ENCODE measurements at regions not wholly inside any gene's neighbourhood (a gene's known extent, or its start where the extent isn't known, plus 50 kb on each side); places are given as distances from the start of the nearest gene placed in this dataset.

GRCh38 chrX:1941321-1941720 is 326.5 kb downstream of the ASMT start:
- TF ChIP-seq, protein P1, sequence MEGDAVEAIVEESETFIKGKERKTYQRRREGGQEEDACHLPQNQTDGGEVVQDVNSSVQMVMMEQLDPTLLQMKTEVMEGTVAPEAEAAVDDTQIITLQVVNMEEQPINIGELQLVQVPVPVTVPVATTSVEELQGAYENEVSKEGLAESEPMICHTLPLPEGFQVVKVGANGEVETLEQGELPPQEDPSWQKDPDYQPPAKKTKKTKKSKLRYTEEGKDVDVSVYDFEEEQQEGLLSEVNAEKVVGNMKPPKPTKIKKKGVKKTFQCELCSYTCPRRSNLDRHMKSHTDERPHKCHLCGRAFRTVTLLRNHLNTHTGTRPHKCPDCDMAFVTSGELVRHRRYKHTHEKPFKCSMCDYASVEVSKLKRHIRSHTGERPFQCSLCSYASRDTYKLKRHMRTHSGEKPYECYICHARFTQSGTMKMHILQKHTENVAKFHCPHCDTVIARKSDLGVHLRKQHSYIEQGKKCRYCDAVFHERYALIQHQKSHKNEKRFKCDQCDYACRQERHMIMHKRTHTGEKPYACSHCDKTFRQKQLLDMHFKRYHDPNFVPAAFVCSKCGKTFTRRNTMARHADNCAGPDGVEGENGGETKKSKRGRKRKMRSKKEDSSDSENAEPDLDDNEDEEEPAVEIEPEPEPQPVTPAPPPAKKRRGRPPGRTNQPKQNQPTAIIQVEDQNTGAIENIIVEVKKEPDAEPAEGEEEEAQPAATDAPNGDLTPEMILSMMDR (IDR thresholded peaks at IDR 0.05; ENCODE audit: low read depth, low read length) = no peak
- no peak for DNase-seq (ENCODE audit: extremely low read depth, low read depth)

DNA sequence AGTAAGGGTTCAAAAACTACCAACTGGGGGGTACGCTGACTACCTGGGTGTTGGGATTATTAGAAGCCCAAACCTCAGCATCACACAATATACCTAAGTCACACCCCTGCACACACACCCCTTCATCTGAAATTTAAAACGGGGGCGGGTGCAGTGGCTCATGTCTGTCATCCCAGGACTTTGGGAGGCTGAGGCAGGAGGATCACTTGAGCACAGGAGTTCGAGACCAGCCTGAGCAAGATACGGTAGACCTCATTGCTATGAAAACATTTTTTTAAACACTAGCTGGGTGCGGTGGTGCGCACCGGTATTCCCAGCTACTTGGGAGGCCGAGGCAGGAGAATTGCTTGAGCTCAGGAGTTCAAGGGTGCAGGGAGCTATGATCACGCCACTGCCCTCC is 331.0 kb downstream of the ASMT start:
- TF ChIP-seq, protein P1 (IDR thresholded peaks at IDR 0.05; ENCODE audit: low read depth, low read length) = no peak
- DNase-seq (ENCODE audit: extremely low read depth, low read depth) = no peak

DNA sequence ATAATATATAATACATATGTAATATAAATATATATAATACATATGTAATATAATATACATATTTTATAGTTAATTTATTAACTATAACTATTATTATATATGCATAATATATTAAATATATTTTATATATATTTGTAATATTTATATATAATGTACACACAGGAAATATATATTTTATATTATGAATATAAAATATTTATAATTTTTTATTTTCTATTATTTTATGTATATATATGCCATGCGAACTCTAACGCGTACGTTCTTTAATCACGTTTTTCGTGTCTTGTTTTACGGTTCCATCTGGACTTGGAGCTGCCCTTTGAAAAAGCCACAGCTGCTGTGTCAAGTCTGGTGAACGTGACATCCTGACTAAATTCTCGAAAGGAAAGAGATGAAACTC is 332.1 kb downstream of the ASMT start:
- TF ChIP-seq, protein P1 (IDR thresholded peaks at IDR 0.05; ENCODE audit: low read depth, low read length) = no peak
- no peak for DNase-seq (ENCODE audit: extremely low read depth, low read depth)
